SK-N-MC (cell line): ENCODE measurements at regions not wholly inside any gene's neighbourhood (a gene's known extent, or its start where the extent isn't known, plus 50 kb on each side); places are given as distances from the start of the nearest gene placed in this dataset.
"Not testable (repeated sequence)": the region's sequence is repeated elsewhere in the genome, so short reads cannot be mapped to it uniquely, and the experiment has no call there.

ENCODE experiments used
- DNase-seq: peaks from one replicate; pipeline ENCODE4 v3.0.0-alpha.2; 2011; ENCODE audit warnings: low read depth, low spot score
- H3K27ac ChIP-seq: fragments of 200-600 bp; sonication (generic); 2 replicates; pipeline ENCODE4 v1.5.1; 2016; ENCODE audit warnings: mixed run types
- H3K36me3 ChIP-seq: fragments of 200-600 bp; sonication (generic); 2 replicates; pipeline ENCODE4 v1.6.1; 2017; ENCODE audit warnings: antibody characterized with exemption, low read length, mixed read lengths; ENCODE audit not compliant: insufficient read depth
- H3K4me3 ChIP-seq: fragments of 200-600 bp; sonication (generic); 2 replicates; pipeline ENCODE4 v1.5.1; 2016
- H3K9ac ChIP-seq: fragments of 200-600 bp; sonication (generic); 2 replicates; pipeline ENCODE4 v1.8.0; 2017; ENCODE audit warnings: mixed run types, mixed read lengths; ENCODE audit not compliant: insufficient read length
- H3K9me3 ChIP-seq: fragments of 200-600 bp; sonication (generic); 2 replicates; pipeline ENCODE4 v1.6.1; 2017; ENCODE audit warnings: low read depth, mild to moderate bottlenecking, antibody characterized with exemption, low read length, moderate library complexity, mixed read lengths
- EZH2 ChIP-seq: fragments of 200-600 bp; sonication (generic); IDR thresholded peaks from one replicate; pipeline ENCODE4 v1.6.1; 2017; ENCODE audit warnings: antibody characterized with exemption
- FOXP2 ChIP-seq: optimal IDR thresholded peaks from 2 replicates; pipeline ENCODE3; 2011; ENCODE audit warnings: mild to moderate bottlenecking, moderate library complexity; ENCODE audit not compliant: insufficient read depth; ENCODE audit errors: extremely low read length, control extremely low read depth
- POLR2AphosphoS5 ChIP-seq: IDR thresholded peaks from 2 replicates; pipeline ENCODE4 v1.6.1; 2012; ENCODE audit warnings: mild to moderate bottlenecking, low read depth, low read length, borderline replicate concordance

DNA sequence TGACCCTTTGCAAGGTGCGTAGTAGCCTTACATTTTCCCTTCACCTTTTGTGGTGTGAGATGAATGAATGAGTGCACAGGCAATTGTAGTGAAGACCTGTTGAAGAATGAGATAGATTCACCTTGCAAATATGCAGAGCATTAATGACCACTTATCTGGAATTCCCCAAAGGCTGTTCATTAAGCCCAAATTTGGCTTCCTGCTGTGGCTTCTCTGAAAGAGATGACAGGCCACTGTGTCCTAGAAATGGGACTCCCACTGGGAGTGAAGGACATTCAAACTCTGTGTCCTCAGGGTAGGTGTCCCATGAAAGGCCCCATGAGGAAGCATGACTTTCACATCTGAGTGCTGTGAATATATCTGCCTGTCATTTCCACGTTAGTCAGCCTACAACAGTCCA, 1821.8 kb upstream of the PIK3C3 start:
- Histone ChIP-seq H3K36me3 (no peaks in the 10 kb centered on the region), H3K4me3 (no peak overlapping the region), H3K9me3 (no peaks in the 10 kb centered on the region), H3K27ac (no peak overlapping the region), H3K9ac (no peak overlapping the region)
- TF ChIP-seq FOXP2 (no peak), POLR2AphosphoS5 (no peak), EZH2 (no peak)
- DNase-seq = no peak

DNA sequence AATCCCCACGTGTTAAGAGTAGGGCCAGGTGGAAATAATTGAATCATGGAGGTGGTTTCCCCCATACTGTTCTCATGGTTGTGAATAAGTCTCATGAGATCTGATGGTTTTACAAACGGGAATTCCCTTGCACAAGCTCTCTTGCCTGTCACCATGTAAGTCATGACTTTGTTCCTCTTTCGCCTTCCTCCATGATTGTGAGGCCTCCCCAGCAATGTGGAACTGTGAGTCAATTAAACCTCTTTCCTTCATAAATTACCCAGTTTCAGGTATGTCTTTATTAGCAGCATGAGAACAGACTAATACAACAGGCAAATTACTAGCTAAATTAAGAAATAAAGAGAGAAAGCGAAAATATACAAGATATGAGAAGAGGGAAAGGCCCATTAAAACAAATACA, 1822.6 kb upstream of the PIK3C3 start:
- H3K36me3 ChIP-seq, H3K4me3 ChIP-seq, H3K27ac ChIP-seq, DNase-seq, H3K9ac ChIP-seq, H3K9me3 ChIP-seq: not testable (repeated sequence)

DNA sequence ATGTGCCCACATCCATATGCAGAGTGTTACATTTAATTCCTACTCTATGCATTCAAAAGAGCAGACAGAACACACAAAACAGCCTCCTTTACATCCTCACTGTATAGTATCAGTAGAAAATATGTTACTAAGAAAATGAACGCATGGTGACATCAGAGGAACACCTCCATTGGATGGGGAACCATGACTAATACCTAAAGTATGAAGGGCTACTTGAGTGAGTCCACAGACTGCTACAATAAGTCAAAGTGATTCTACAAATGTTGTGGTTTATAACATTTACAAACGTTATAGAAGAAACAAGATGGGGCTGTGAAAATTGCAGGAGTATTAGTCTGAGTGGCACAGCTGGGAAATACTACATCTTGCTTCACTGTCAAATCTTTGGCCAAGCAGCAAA, 1830.9 kb upstream of the PIK3C3 start:
- no peak overlapping the region for H3K4me3 ChIP-seq
- H3K27ac ChIP-seq = no peak overlapping the region
- H3K9me3 ChIP-seq = no peaks in the 10 kb centered on the region
- no peak for DNase-seq
- no peaks in the 10 kb centered on the region for H3K36me3 ChIP-seq
- H3K9ac ChIP-seq = no peak overlapping the region
- TF ChIP-seq POLR2AphosphoS5 (no peak), EZH2 (no peak), FOXP2 (no peak)

DNA sequence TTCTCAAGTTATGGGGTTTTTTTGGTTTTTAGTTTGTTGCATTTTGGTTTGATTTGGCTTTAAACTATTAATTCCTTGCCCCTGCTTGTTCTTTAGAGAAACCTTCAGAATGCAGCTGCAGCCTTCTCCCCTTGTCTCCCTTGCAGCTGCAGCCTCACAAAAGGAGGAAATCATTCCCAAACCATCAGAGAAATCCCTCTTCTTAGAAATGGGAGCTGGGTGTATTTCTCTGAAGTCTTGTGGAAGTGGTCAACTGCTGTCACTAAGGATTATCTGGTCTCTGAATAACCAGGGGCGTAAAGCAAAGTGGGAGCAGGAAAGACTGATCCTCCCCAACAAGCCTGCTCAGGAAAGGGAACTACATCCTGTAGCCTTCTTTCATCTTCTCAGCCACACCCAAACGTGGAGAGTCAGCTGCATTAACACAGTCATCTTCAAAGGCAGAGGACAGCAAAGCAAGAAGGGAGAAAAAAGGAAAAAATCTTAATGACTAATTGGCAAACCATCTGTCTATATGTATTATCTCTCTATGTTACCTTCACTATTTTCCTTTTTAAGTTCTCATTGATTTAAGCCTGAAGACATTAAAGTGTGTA, 1834.1 kb upstream of the PIK3C3 start:
- DNase-seq = no peak
- H3K9me3 ChIP-seq = no peaks in the 10 kb centered on the region
- no peak overlapping the region for H3K27ac ChIP-seq
- H3K36me3 ChIP-seq = no peaks in the 10 kb centered on the region
- no peak for TF ChIP-seq FOXP2
- no peak for TF ChIP-seq POLR2AphosphoS5
- no peak for TF ChIP-seq EZH2
- H3K9ac ChIP-seq = no peak overlapping the region
- no peak overlapping the region for H3K4me3 ChIP-seq

DNA sequence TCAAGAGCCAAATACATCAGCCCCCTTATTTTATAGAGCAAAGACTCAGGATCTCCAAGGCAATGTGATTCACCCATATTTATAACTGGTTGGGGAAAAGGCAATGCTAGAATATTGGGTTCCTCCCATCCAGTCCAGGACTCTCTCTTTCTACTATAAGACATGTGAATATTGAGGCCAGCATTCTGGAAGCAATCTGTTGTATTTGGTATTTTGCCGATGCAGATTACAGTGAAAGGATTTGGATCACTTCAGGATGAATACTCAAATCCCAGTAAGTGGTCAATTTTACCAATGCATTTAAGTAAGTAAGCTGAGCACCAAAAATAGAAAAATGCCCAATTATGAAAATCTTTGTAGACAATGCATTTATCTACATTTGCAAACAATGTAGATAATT, 1834.7 kb upstream of the PIK3C3 start:
- Histone ChIP-seq H3K9me3 (no peaks in the 10 kb centered on the region), H3K27ac (no peak overlapping the region), H3K36me3 (no peaks in the 10 kb centered on the region), H3K4me3 (no peak overlapping the region), H3K9ac (no peak overlapping the region)
- no peak for DNase-seq
- TF ChIP-seq POLR2AphosphoS5 = no peak
- no peak for TF ChIP-seq EZH2
- no peak for TF ChIP-seq FOXP2

GRCh38 chr18:40119581-40119980, 1835.5 kb upstream of the PIK3C3 start:
- not testable (repeated sequence) for DNase-seq, H3K27ac ChIP-seq, H3K9me3 ChIP-seq, H3K9ac ChIP-seq, H3K4me3 ChIP-seq, H3K36me3 ChIP-seq

DNA sequence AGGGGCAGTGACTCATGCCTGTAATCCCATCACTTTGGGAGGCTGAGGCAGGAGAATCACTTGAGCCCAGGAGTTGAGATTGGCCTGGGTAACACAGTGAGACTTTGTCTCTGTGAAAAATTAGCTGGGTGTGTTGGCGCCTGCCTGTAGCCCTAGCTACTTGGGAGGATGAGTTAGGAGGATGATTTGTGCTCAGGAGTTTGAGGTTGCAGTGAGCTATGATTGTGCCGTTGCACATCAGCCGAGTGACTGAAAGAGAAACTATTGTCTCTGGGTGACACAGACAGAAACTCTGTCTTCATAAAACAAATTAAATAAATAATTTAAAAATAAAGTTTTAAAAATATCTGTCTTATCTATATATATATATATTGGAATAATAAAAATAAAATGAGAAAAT, 1844.6 kb upstream of the PIK3C3 start:
- no peak overlapping the region for H3K4me3 ChIP-seq
- no peak for DNase-seq
- H3K36me3 ChIP-seq = no peaks in the 10 kb centered on the region
- no peak for TF ChIP-seq FOXP2
- TF ChIP-seq EZH2 = no peak
- no peak for TF ChIP-seq POLR2AphosphoS5
- no peak overlapping the region for H3K9ac ChIP-seq
- H3K27ac ChIP-seq = no peak overlapping the region
- H3K9me3 ChIP-seq = no peaks in the 10 kb centered on the region

- no peak for TF ChIP-seq POLR2AphosphoS5
- TF ChIP-seq FOXP2 = no peak
- TF ChIP-seq EZH2 = no peak
- Histone ChIP-seq H3K27ac (no peak overlapping the region), H3K4me3 (no peak overlapping the region), H3K9me3 (no peaks in the 10 kb centered on the region), H3K36me3 (no peaks in the 10 kb centered on the region), H3K9ac (no peak overlapping the region)
- DNase-seq = no peak
Observed at GRCh38 chr18:40109252-40110049, 1845.6 kb upstream of the PIK3C3 start.

DNA sequence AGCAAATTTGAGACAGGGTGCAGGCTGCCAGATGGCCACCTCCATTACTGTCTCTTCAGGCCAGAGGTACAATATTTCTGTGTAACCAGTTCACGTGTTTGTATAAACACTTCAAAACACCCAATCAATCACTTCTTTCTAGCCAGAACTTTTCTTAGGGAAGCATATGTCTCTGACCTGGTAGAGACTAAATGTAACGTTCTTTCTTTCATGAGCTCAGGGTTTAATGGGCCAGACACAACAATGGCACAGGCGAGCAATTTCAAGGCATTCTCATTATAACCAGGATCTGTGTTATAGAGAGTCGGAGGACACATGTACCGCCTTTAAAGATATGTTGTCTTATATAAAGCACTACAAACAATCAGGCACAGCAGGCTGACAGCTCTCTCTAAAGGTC, 1846.4 kb upstream of the PIK3C3 start:
- no peak overlapping the region for H3K27ac ChIP-seq
- H3K9ac ChIP-seq = no peak overlapping the region
- no peaks in the 10 kb centered on the region for H3K36me3 ChIP-seq
- no peak overlapping the region for H3K4me3 ChIP-seq
- no peak for TF ChIP-seq FOXP2
- no peak for TF ChIP-seq EZH2
- TF ChIP-seq POLR2AphosphoS5 = no peak
- H3K9me3 ChIP-seq = no peaks in the 10 kb centered on the region
- DNase-seq = no peak
